ENCODE measurements at regions not wholly inside any gene's neighbourhood (a gene's known extent, or its start where the extent isn't known, plus 50 kb on each side); places are given as distances from the start of the nearest gene placed in this dataset.

GRCh38 chr13:40384976-40385857 lies 281.2 kb downstream of the FOXO1 start:
- peak; percentile 54 for DNase-seq (ENCODE audit: low read depth, low spot score)
- H3K27ac ChIP-seq: peak overlapping the region; percentile 17

GRCh38 chr13:40385858-40386180 lies 280.6 kb downstream of the FOXO1 start:
- peak overlapping the region; percentile 17 for H3K27ac ChIP-seq
- no peak for DNase-seq (ENCODE audit: low read depth, low spot score)

GRCh38 chr13:40386586-40386985 lies 279.9 kb downstream of the FOXO1 start:
- no peak for DNase-seq (ENCODE audit: low read depth, low spot score)
- H3K27ac ChIP-seq: no peak overlapping the region

GRCh38 chr13:40387775-40388174 lies 278.7 kb downstream of the FOXO1 start:
- H3K27ac ChIP-seq: no peak overlapping the region

GRCh38 chr13:40388617-40389016 lies 277.8 kb downstream of the FOXO1 start:
- no peak overlapping the region for H3K27ac ChIP-seq
- no peak for DNase-seq (ENCODE audit: low read depth, low spot score)

More at GRCh38 chr13:40387775-40388174, 278.7 kb downstream of the FOXO1 start:
- DNase-seq (ENCODE audit: low read depth, low spot score): no peak

GRCh38 chr13:40389081-40389641 lies 277.3 kb downstream of the FOXO1 start:
- no peak for DNase-seq (ENCODE audit: low read depth, low spot score)
- no peak overlapping the region for H3K27ac ChIP-seq

- DNase-seq (ENCODE audit: low read depth, low spot score): no peak
- H3K27ac ChIP-seq: no peak overlapping the region
Measured at GRCh38 chr13:40390401-40390916, 276.0 kb downstream of the FOXO1 start.

GRCh38 chr13:40391788-40392187 lies 274.7 kb downstream of the FOXO1 start:
- no peak for DNase-seq (ENCODE audit: low read depth, low spot score)
- H3K27ac ChIP-seq: no peak overlapping the region

GRCh38 chr13:40394304-40394985 lies 272.0 kb downstream of the FOXO1 start:
- no peak for DNase-seq (ENCODE audit: low read depth, low spot score)
- H3K27ac ChIP-seq: no peak overlapping the region

GRCh38 chr13:40398065-40398464 lies 268.4 kb downstream of the FOXO1 start:
- no peak for DNase-seq (ENCODE audit: low read depth, low spot score)
- H3K27ac ChIP-seq: no peak overlapping the region

- H3K27ac ChIP-seq: no peak overlapping the region
- DNase-seq (ENCODE audit: low read depth, low spot score): no peak
Measured at GRCh38 chr13:40399756-40400155, 266.7 kb downstream of the FOXO1 start.

GRCh38 chr13:40401911-40402776 lies 264.3 kb downstream of the FOXO1 start:
- DNase-seq (ENCODE audit: low read depth, low spot score): peak; percentile 63
- no peak overlapping the region for H3K27ac ChIP-seq

GRCh38 chr13:40402931-40403431 lies 263.5 kb downstream of the FOXO1 start:
- no peak for DNase-seq (ENCODE audit: low read depth, low spot score)
- H3K27ac ChIP-seq: no peak overlapping the region

GRCh38 chr13:40403509-40404241 lies 262.8 kb downstream of the FOXO1 start:
- no peak overlapping the region for H3K27ac ChIP-seq
- DNase-seq (ENCODE audit: low read depth, low spot score): no peak

GRCh38 chr13:40404407-40404806 lies 262.0 kb downstream of the FOXO1 start:
- H3K27ac ChIP-seq: no peak overlapping the region

GRCh38 chr13:40404967-40405716 lies 261.3 kb downstream of the FOXO1 start:
- no peak overlapping the region for H3K27ac ChIP-seq
- no peak for DNase-seq (ENCODE audit: low read depth, low spot score)

More at GRCh38 chr13:40404407-40404806, 262.0 kb downstream of the FOXO1 start:
- DNase-seq (ENCODE audit: low read depth, low spot score): no peak

GRCh38 chr13:40406405-40407120 lies 259.9 kb downstream of the FOXO1 start:
- peak; percentile 58 for DNase-seq (ENCODE audit: low read depth, low spot score)
- H3K27ac ChIP-seq: peak overlapping the region; percentile 68

- peak overlapping the region; percentile 68 for H3K27ac ChIP-seq
- no peak for DNase-seq (ENCODE audit: low read depth, low spot score)
Measured at GRCh38 chr13:40407567-40407966, 258.9 kb downstream of the FOXO1 start.
